ENCODE measurements at regions not wholly inside any gene's neighbourhood (a gene's known extent, or its start where the extent isn't known, plus 50 kb on each side); places are given as distances from the start of the nearest gene placed in this dataset.
A peak's percentile ranks its signal among the peaks of the same experiment; 100 is the strongest.

DNA sequence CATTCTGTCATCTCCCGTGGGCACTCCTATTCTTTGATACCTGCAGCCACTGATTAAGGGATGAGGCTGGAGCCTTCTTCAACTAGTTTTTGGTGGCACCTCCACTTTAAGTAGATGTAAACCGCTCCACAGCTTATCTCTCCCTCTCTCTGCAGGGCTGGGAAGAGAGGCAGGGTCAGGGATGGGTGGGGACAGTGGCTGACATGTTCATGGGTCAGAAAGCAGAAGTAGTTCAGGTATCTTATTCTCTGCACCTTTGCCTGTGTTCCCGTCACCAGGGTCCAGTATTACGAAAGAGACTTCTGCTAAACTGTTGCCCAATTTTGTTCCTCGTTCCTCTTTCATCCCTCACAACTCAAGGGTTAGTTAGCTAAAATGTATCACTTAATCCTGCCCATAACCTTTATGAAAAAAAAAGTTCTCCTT, 51.7 kb upstream of the EDEM3 start:
- Histone ChIP-seq H3K9me3 (no peaks in the 10 kb centered on the region), H3K27me3 (replicated peaks; ENCODE audit: insufficient read depth) (no peaks in the 10 kb centered on the region), H3K4me1 (replicated peaks) (peaks cover 13% of the 10 kb centered on the region), H3K27ac (no peak overlapping the region), H3K36me3 (no peaks in the 10 kb centered on the region), H3K4me3 (no peak overlapping the region)
- intact Hi-C loops (cut with DNase I): loop anchor here (5.0 kb wide), 1 partner anchor 351 kb away; the partner anchor contains the start of genes SWT1 and TRMT1L
- TF ChIP-seq, protein P1, sequence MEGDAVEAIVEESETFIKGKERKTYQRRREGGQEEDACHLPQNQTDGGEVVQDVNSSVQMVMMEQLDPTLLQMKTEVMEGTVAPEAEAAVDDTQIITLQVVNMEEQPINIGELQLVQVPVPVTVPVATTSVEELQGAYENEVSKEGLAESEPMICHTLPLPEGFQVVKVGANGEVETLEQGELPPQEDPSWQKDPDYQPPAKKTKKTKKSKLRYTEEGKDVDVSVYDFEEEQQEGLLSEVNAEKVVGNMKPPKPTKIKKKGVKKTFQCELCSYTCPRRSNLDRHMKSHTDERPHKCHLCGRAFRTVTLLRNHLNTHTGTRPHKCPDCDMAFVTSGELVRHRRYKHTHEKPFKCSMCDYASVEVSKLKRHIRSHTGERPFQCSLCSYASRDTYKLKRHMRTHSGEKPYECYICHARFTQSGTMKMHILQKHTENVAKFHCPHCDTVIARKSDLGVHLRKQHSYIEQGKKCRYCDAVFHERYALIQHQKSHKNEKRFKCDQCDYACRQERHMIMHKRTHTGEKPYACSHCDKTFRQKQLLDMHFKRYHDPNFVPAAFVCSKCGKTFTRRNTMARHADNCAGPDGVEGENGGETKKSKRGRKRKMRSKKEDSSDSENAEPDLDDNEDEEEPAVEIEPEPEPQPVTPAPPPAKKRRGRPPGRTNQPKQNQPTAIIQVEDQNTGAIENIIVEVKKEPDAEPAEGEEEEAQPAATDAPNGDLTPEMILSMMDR (IDR thresholded peaks at IDR 0.05): no peak
- TF ChIP-seq POLR2AphosphoS5 (IDR thresholded peaks at IDR 0.05): no peak
- TF ChIP-seq POLR2A (IDR thresholded peaks at IDR 0.05): no peak
- no peak for DNase-seq (ENCODE audit: low spot score)
- 85% methylated on average over 5 of the region's 5 CpGs for WGBS

DNA sequence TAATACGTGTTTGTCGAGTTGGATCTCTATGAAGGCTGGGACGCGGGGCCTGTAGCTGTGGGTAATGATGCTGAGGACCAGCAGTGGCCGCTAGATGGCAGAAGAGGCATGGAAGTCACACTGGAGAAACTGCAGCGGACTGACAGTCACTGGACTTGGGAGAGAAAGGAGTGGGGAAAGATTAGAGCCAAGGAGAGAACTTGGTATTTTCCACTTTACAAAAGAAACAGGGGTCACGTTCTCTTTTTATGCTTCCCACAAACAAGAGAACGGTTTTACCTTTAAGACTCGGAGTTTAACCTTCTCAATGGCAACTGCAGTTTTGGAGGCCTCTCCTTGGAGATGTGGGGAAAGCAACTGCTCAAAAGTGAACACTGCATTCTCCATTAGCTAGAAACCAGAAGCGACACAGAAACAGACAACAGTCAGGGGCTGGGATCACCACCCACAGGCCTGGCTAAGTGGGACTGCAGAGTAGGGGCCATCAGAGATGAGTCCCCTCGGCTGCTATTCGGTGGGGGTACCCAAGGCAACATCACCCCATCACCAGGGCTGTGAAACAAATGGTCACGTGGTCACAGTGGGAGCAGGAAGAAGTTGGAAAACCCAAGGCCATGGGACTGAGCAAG, 51.1 kb upstream of the EDEM3 start:
- H3K9me3 ChIP-seq: no peaks in the 10 kb centered on the region
- peak; percentile 92 for DNase-seq (ENCODE audit: low spot score)
- TF ChIP-seq POLR2A (IDR thresholded peaks at IDR 0.05) (no peak), POLR2AphosphoS5 (IDR thresholded peaks at IDR 0.05) (peak; percentile 71)
- TF ChIP-seq, protein P1 (IDR thresholded peaks at IDR 0.05): peak; percentile 73 to 96 (median 92)
- no peaks in the 10 kb centered on the region for H3K27me3 ChIP-seq (replicated peaks; ENCODE audit: insufficient read depth)
- H3K36me3 ChIP-seq: no peaks in the 10 kb centered on the region
- 22% methylated on average over 13 of the region's 13 CpGs for WGBS
- peaks cover 15% of the 10 kb centered on the region for H3K4me1 ChIP-seq (replicated peaks)
- H3K27ac ChIP-seq: no peak overlapping the region
- intact Hi-C loops (cut with DNase I): loop anchor here (2.0 to 5.0 kb wide), 3 partner anchors 169 to 352 kb away; partner anchors contain the start of genes NIBAN1, SWT1 and TRMT1L
- H3K4me3 ChIP-seq: no peak overlapping the region

Small RNA genes lying in the stretch of these regions (small RNA-seq; reads per million reads assigned to genes)
- 0 reads per million in 2 donors for gene RNU7-13P

All from prostate gland (tissue), 2 donors.